Caco-2 (cell line): ENCODE measurements at regions not wholly inside any gene's neighbourhood (a gene's known extent, or its start where the extent isn't known, plus 50 kb on each side); places are given as distances from the start of the nearest gene placed in this dataset.

ENCODE experiments used
- BruUV-seq: library from RNA; stranded (reverse); fragments of 400-500 nt; replicated peaks from 2 replicates; lab custom pipeline; 2021; lab: Mats Ljungman, UMichigan
- CTCF ChIA-PET: fragments of 300-600 bp; sonication (Branson Sonifier 250); formaldehyde crosslinking; loops from one replicate; lab custom pipeline; 2022; ENCODE audit warnings: antibody characterized with exemption; lab: Charles Lee
- POLR2A ChIA-PET: fragments of 300-600 bp; sonication (Branson Sonifier 250); formaldehyde crosslinking; loops from one replicate; lab custom pipeline; 2022; ENCODE audit warnings: antibody characterized with exemption; lab: Charles Lee
- DNase-seq, 2 experiments: peaks; one replicate each; pipeline versions ENCODE4 v3.0.0 to v3.0.0-alpha.2; 2020 to 2022
- H3K27me3 ChIP-seq: replicated peaks from 2 replicates; pipeline ENCODE4 v1.6.0; 2011; ENCODE audit warnings: low read length; ENCODE audit not compliant: control insufficient read depth, insufficient read depth
- H3K36me3 ChIP-seq: 2 replicates; pipeline ENCODE4 v1.5.1; 2011; ENCODE audit warnings: low read length; ENCODE audit not compliant: control insufficient read depth, insufficient read depth
- H3K4me1 ChIP-seq: fragments of 250-450 bp; sonication (Bioruptor Pico); 2 replicates; pipeline ENCODE4 v1.5.1; 2020; ENCODE audit warnings: mild to moderate bottlenecking
- H3K4me3 ChIP-seq: 2 replicates; pipeline ENCODE4 v1.5.1; 2011; ENCODE audit warnings: low read depth, mild to moderate bottlenecking, control low read depth, low read length
- H3K9me3 ChIP-seq: fragments of 250-450 bp; sonication (Bioruptor Pico); 2 replicates; pipeline ENCODE4 v1.5.1; 2020; ENCODE audit warnings: mild to moderate bottlenecking, moderate library complexity
- H3K27ac Mint-ChIP-seq: one replicate; pipeline ENCODE4 v1.8.0; 2022; ENCODE audit warnings: mixed read lengths; ENCODE audit not compliant: unreplicated experiment
- H3K27me3 Mint-ChIP-seq: one replicate; pipeline ENCODE4 v1.8.0; 2022; ENCODE audit warnings: mixed read lengths; ENCODE audit not compliant: insufficient read depth, unreplicated experiment
- H3K36me3 Mint-ChIP-seq: one replicate; pipeline ENCODE4 v1.8.0; 2022; ENCODE audit warnings: mild to moderate bottlenecking, mixed read lengths; ENCODE audit not compliant: insufficient read depth, unreplicated experiment
- H3K4me1 Mint-ChIP-seq: one replicate; pipeline ENCODE4 v1.8.0; 2022; ENCODE audit warnings: low read depth, mixed read lengths; ENCODE audit not compliant: unreplicated experiment
- H3K4me3 Mint-ChIP-seq: one replicate; pipeline ENCODE4 v1.8.0; 2022; ENCODE audit warnings: mild to moderate bottlenecking, moderate library complexity, mixed read lengths; ENCODE audit not compliant: unreplicated experiment
- H3K9me3 Mint-ChIP-seq: one replicate; pipeline ENCODE4 v1.8.0; 2022; ENCODE audit warnings: mixed read lengths; ENCODE audit not compliant: unreplicated experiment
- CTCF ChIP-seq, 2 experiments: fragments of 200-600 bp in 1 of 2; IDR thresholded peaks; 1 replicate in 1 of 2; 2 replicates in 1 of 2; pipeline versions ENCODE4 v1.5.1 to v1.8.0; 2011 to 2022; ENCODE audit warnings: antibody characterized with exemption in 1 of 2, control low read depth in 1 of 2, inconsistent platforms in 1 of 2, low read depth in 1 of 2, low read length in 1 of 2, mild to moderate bottlenecking in 1 of 2, moderate library complexity in 1 of 2; ENCODE audit not compliant: insufficient read depth in 1 of 2, severe bottlenecking in 1 of 2, unreplicated experiment in 1 of 2
- intact Hi-C: fragments of 100-400 bp; cut with micrococcal nuclease; formaldehyde crosslinking; loops from one replicate; pipeline ENCODE4 v1.10.0; 2022; ENCODE audit not compliant: unreplicated experiment

- intact Hi-C loops = no loop called here
- no peaks in the 10 kb centered on the region for H3K4me1 ChIP-seq
- CTCF ChIA-PET = no interaction called here
- H3K4me1 Mint-ChIP-seq = no peaks in the 10 kb centered on the region
- POLR2A ChIA-PET = no interaction called here
- H3K36me3 ChIP-seq = no peaks in the 10 kb centered on the region
- H3K4me3 ChIP-seq = no peak overlapping the region
- no peaks in the 10 kb centered on the region for H3K36me3 Mint-ChIP-seq
- no peak for TF ChIP-seq CTCF (IDR thresholded peaks at IDR 0.05; ENCODE audit: insufficient read depth in 1 of 2, low read depth in 1 of 2, low read length in 1 of 2, severe bottlenecking in 1 of 2, unreplicated experiment in 1 of 2)
- no TSS peak for BruUV-seq
- no peak overlapping the region for H3K27ac Mint-ChIP-seq
- peaks cover 3% of the 10 kb centered on the region for H3K27me3 Mint-ChIP-seq
- no peaks in the 10 kb centered on the region for H3K27me3 ChIP-seq
- no peak for DNase-seq
- no peak overlapping the region for H3K4me3 Mint-ChIP-seq
- no peaks in the 10 kb centered on the region for H3K9me3 Mint-ChIP-seq
- H3K9me3 ChIP-seq = no peaks in the 10 kb centered on the region
Measured at GRCh38 chr5:164573397-164573796, 1068.0 kb downstream of the MAT2B start.

GRCh38 chr5:164577201-164577600 is 1071.8 kb downstream of the MAT2B start:
- BruUV-seq = no TSS peak
- no peak for TF ChIP-seq CTCF (IDR thresholded peaks at IDR 0.05; ENCODE audit: insufficient read depth in 1 of 2, low read depth in 1 of 2, low read length in 1 of 2, severe bottlenecking in 1 of 2, unreplicated experiment in 1 of 2)
- H3K4me3 ChIP-seq = no peak overlapping the region
- no peaks in the 10 kb centered on the region; the same call in 1 of the 2 replicates for H3K27me3 ChIP-seq
- Mint-ChIP-seq H3K9me3 (no peaks in the 10 kb centered on the region), H3K4me3 (no peak overlapping the region), H3K36me3 (no peaks in the 10 kb centered on the region), H3K27me3 (no peaks in the 10 kb centered on the region), H3K4me1 (no peaks in the 10 kb centered on the region), H3K27ac (no peak overlapping the region)
- H3K4me1 ChIP-seq = no peaks in the 10 kb centered on the region
- DNase-seq = no peak
- ChIA-PET POLR2A (no interaction called here), CTCF (no interaction called here)
- no peaks in the 10 kb centered on the region for H3K9me3 ChIP-seq
- no peaks in the 10 kb centered on the region for H3K36me3 ChIP-seq
- intact Hi-C loops = no loop called here

GRCh38 chr5:164577742-164578141 is 1072.3 kb downstream of the MAT2B start:
- H3K36me3 Mint-ChIP-seq = no peaks in the 10 kb centered on the region
- no peaks in the 10 kb centered on the region for H3K9me3 Mint-ChIP-seq
- Histone ChIP-seq H3K36me3 (no peaks in the 10 kb centered on the region), H3K4me1 (no peaks in the 10 kb centered on the region), H3K27me3 (no peaks in the 10 kb centered on the region; the same call in 1 of the 2 replicates), H3K9me3 (no peaks in the 10 kb centered on the region), H3K4me3 (no peak overlapping the region)
- no peak for DNase-seq
- no peak for TF ChIP-seq CTCF (IDR thresholded peaks at IDR 0.05; ENCODE audit: insufficient read depth in 1 of 2, low read depth in 1 of 2, low read length in 1 of 2, severe bottlenecking in 1 of 2, unreplicated experiment in 1 of 2)
- POLR2A ChIA-PET = no interaction called here
- no peak overlapping the region for H3K27ac Mint-ChIP-seq
- no peaks in the 10 kb centered on the region for H3K27me3 Mint-ChIP-seq
- no TSS peak for BruUV-seq
- CTCF ChIA-PET = no interaction called here
- intact Hi-C loops = no loop called here
- no peaks in the 10 kb centered on the region for H3K4me1 Mint-ChIP-seq
- no peak overlapping the region for H3K4me3 Mint-ChIP-seq
